GM13977 (cell line): ENCODE measurements at regions not wholly inside any gene's neighbourhood (a gene's known extent, or its start where the extent isn't known, plus 50 kb on each side); places are given as distances from the start of the nearest gene placed in this dataset.

Experiments
- DNase-seq: peaks from one replicate; pipeline ENCODE4 v3.0.0; 2012; ENCODE audit warnings: low spot score
- CTCF ChIP-seq: IDR thresholded peaks from 2 replicates; pipeline ENCODE4 v1.5.1; 2012; ENCODE audit warnings: mild to moderate bottlenecking, control low read depth; ENCODE audit not compliant: insufficient read depth; ENCODE audit errors: extremely low read depth, missing control alignments
- in situ Hi-C: fragments of 300-500 bp; cut with MboI; formaldehyde crosslinking; loops from one replicate; pipeline ENCODE4 v1.12.0; 2022; ENCODE audit warnings: low sequenced_read_pairs, low pct_unique_long_range_greater_than_20kb, mixed read lengths, inconsistent platforms; ENCODE audit not compliant: unreplicated experiment

GRCh38 chr14:103225476-103225875, 102.2 kb downstream of the TNFAIP2 start:
- TF ChIP-seq CTCF = no peak
- in situ Hi-C loops = no loop called here
- no peak for DNase-seq

GRCh38 chr14:103227094-103227768, 104.0 kb downstream of the TNFAIP2 start:
- in situ Hi-C loops = no loop called here
- DNase-seq = no peak
- TF ChIP-seq CTCF = no peak

GRCh38 chr14:103228076-103228806, 105.0 kb downstream of the TNFAIP2 start:
- TF ChIP-seq CTCF = no peak
- in situ Hi-C loops = no loop called here
- DNase-seq = no peak

- in situ Hi-C loops = no loop called here
- no peak for TF ChIP-seq CTCF
- DNase-seq = no peak
Observed at GRCh38 chr14:103228866-103229265, 105.2 kb upstream of the EIF5 start.

- DNase-seq = peak; percentile 14
- TF ChIP-seq CTCF = no peak
- in situ Hi-C loops = no loop called here
Observed at GRCh38 chr14:103230021-103230420, 104.0 kb upstream of the EIF5 start.

GRCh38 chr14:103230658-103231334, 103.2 kb upstream of the EIF5 start:
- TF ChIP-seq CTCF = no peak
- in situ Hi-C loops = no loop called here
- peak; percentile 29 for DNase-seq
